Common myeloid progenitor, CD34-positive (primary cell): ENCODE measurements at regions not wholly inside any gene's neighbourhood (a gene's known extent, or its start where the extent isn't known, plus 50 kb on each side); places are given as distances from the start of the nearest gene placed in this dataset.
"Not testable (repeated sequence)": the region's sequence is repeated elsewhere in the genome, so short reads cannot be mapped to it uniquely, and the experiment has no call there.

Experiments
- CTCF ChIA-PET: fragments of 350-600 bp; sonication (Branson Sonifier 250); formaldehyde crosslinking; loops from one replicate; lab custom pipeline; 2021; ENCODE audit warnings: antibody characterized with exemption; lab: Charles Lee
- POLR2A ChIA-PET: fragments of 350-600 bp; sonication (Branson Sonifier 250); formaldehyde crosslinking; loops from one replicate; lab custom pipeline; 2021; ENCODE audit warnings: antibody characterized with exemption; lab: Charles Lee
- DNase-seq, 3 donors: peaks; one replicate each; pipeline versions ENCODE4 v3.0.0 to v3.0.0-alpha.2; 2013
- H3K27ac ChIP-seq, 2 experiments: 1 replicate in 1 of 2; 2 replicates in 1 of 2; pipeline ENCODE4 v1.7.0; 2013; ENCODE audit warnings: inconsistent platforms in 2 of 2, low read length in 2 of 2, mild to moderate bottlenecking in 2 of 2, low read depth in 1 of 2, moderate library complexity in 1 of 2; ENCODE audit not compliant: severe bottlenecking in 2 of 2, insufficient read depth in 1 of 2, poor library complexity in 1 of 2
- H3K27me3 ChIP-seq, 5 experiments: replicated peaks in 2 of 5; 1 replicate in 3 of 5; 2 replicates in 2 of 5; pipeline versions ENCODE4 v1.6.1 to v1.7.0; 2013; ENCODE audit warnings: low read length in 4 of 5, mild to moderate bottlenecking in 2 of 5, moderate library complexity in 2 of 5, inconsistent platforms in 1 of 5; ENCODE audit not compliant: insufficient read depth in 5 of 5, control insufficient read depth in 4 of 5
- H3K36me3 ChIP-seq, 4 experiments: 1 replicate in 2 of 4; 2 replicates in 2 of 4; pipeline versions ENCODE4 v1.6.1 to v1.7.0; 2013; ENCODE audit warnings: low read length in 3 of 4, control low read depth in 1 of 4, mild to moderate bottlenecking in 1 of 4; ENCODE audit not compliant: control insufficient read depth in 4 of 4, insufficient read depth in 4 of 4
- H3K4me1 ChIP-seq, 4 experiments: 1 replicate in 3 of 4; 2 replicates in 1 of 4; pipeline versions ENCODE4 v1.6.1 to v1.7.1; 2013; ENCODE audit warnings: low read length in 3 of 4, mild to moderate bottlenecking in 3 of 4, control low read depth in 1 of 4, inconsistent platforms in 1 of 4, moderate library complexity in 1 of 4; ENCODE audit not compliant: control insufficient read depth in 4 of 4, insufficient read depth in 4 of 4; ENCODE audit errors: control extremely low read depth in 1 of 4
- H3K4me3 ChIP-seq, 7 experiments: 1 replicate in 4 of 7; 2 replicates in 3 of 7; pipeline versions ENCODE4 v1.5.1 to v1.7.0; 2013; ENCODE audit warnings: mild to moderate bottlenecking in 7 of 7, low read length in 6 of 7, moderate library complexity in 6 of 7, inconsistent platforms in 2 of 7, low read depth in 2 of 7, control low read depth in 1 of 7; ENCODE audit not compliant: insufficient read depth in 4 of 7, control insufficient read depth in 1 of 7; ENCODE audit errors: extremely low read depth in 1 of 7
- H3K9me3 ChIP-seq, 5 experiments: 1 replicate in 4 of 5; 2 replicates in 1 of 5; pipeline versions ENCODE4 v1.6.1 to v1.7.1; 2013; ENCODE audit warnings: low read length in 4 of 5, mild to moderate bottlenecking in 2 of 5, inconsistent platforms in 1 of 5, low read depth in 1 of 5, moderate library complexity in 1 of 5; ENCODE audit not compliant: control insufficient read depth in 4 of 5, insufficient read depth in 2 of 5; ENCODE audit errors: control extremely low read depth in 1 of 5
- WGBS: methylation state at CpG from one replicate; pipeline ENCODE4 v1.1.5; 2013; ENCODE audit not compliant: insufficient coverage; 5-methylcytosine and 5-hydroxymethylcytosine counted together

DNA sequence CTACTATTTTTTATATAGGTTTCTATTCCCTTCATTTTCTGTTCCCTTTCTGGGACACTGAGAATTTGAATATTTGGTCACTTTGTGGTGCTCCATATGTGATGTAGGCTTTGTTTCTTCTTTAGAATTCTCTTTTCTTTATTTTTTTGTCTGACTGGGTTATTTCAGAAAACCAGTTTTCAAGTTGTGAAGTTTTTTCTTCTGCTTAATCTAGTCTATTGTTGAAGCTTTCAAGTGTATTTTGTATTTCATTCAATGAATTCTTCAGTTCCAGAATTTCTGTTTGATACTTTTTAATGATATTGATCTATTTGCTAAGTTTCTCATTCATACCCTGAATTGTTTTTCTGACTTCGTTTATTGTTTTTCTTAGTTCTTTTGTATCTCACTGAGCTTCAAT is 96.2 kb upstream of the HAND2 start:
- no peak for DNase-seq
- WGBS, result no CpG with 5 or more reads among the region's 1 CpG
- no peaks in the 10 kb centered on the region for H3K27me3 ChIP-seq
- peaks cover 0 to 24% (median 7%) of the 10 kb centered on the region in 5 experiments for H3K9me3 ChIP-seq
- H3K4me3 ChIP-seq, result no peak overlapping the region
- H3K36me3 ChIP-seq, result no peaks in the 10 kb centered on the region
- no peaks in the 10 kb centered on the region for H3K4me1 ChIP-seq
- no peak overlapping the region for H3K27ac ChIP-seq
- CTCF ChIA-PET, result no interaction called here
- POLR2A ChIA-PET, result no interaction called here

DNA sequence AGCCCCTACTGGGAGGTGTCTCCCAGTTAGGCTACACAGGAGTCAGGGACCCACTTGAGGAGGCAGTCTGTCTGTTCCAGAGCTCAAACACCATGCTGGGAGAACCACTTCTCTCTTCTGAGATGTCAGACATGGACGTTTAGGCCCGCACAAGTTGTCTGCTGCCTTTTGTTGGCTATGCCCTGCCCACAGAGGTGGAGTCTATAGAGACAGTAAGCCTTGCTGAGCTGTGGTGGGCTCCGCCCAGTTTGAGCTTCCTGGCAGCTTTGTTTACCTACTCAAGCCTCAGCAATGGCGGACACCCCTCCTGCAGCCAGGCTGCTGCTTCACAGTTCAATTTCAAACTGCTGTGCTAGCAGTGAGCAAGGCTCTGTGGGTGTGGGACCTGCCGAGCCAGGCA is 88.6 kb upstream of the HAND2 start:
- H3K36me3 ChIP-seq, H3K4me3 ChIP-seq, H3K9me3 ChIP-seq, POLR2A ChIA-PET, H3K27ac ChIP-seq, H3K4me1 ChIP-seq, DNase-seq, H3K27me3 ChIP-seq, CTCF ChIA-PET: not testable (repeated sequence)
- 100% methylated on average over 4 of the region's 5 CpGs for WGBS

DNA sequence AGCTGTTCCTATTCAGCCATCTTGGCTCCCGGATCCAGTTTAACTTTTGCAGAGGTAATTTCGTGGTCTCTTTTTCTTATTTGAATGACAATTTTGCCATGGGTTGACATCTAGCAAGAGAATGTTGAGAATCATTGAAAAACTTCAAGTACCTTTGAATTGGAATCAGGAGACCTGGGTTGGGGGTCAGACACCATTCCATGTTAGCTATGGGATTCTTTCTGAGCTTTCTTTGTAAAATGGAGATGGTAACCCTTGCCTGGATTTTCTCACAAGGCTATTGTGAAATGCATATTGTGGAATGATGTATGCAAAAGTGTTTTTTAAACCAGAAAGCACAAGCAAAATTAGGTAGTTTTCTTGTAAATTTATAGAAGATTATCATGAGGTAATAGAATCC is 79.1 kb upstream of the HAND2 start:
- DNase-seq, result no peak
- Histone ChIP-seq H3K9me3 (no peaks in the 10 kb centered on the region), H3K27me3 (no peaks in the 10 kb centered on the region), H3K4me1 (no peaks in the 10 kb centered on the region), H3K4me3 (no peak overlapping the region), H3K36me3 (no peaks in the 10 kb centered on the region), H3K27ac (no peak overlapping the region)
- CTCF ChIA-PET, result no interaction called here
- 89% methylated on average over 2 of the region's 2 CpGs for WGBS
- POLR2A ChIA-PET, result no interaction called here

GRCh38 chr4:173608632-173609031 is 78.6 kb upstream of the HAND2 start:
- CTCF ChIA-PET, H3K9me3 ChIP-seq, H3K27ac ChIP-seq, DNase-seq, POLR2A ChIA-PET, H3K4me1 ChIP-seq, H3K36me3 ChIP-seq, H3K4me3 ChIP-seq, H3K27me3 ChIP-seq: not testable (repeated sequence)
- WGBS, result 22% methylated on average over 7 of the region's 15 CpGs

DNA sequence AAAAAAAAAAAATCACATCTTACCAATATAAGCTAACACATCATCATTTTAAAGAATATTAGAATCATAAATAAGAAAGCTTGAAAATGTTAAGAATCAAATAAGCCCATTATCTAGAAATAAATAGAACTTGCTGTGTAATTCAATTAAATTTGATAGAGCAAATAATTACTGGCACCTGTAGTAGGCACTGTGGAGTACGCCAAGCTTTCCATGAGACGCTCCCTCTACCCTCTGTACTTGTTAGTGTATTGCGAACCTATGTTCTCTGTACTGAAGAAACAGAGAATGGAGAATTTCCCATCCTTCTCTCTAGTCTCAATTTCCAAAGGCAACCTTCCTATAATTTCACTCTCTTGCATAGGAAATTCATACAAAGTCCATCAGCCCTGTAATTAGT is 61.7 kb upstream of the HAND2 start:
- no peak for DNase-seq
- Histone ChIP-seq H3K9me3 (no peaks in the 10 kb centered on the region), H3K36me3 (no peaks in the 10 kb centered on the region), H3K27me3 (peaks cover 0 to 9% (median 0%) of the 10 kb centered on the region in 5 experiments), H3K4me3 (no peak overlapping the region), H3K4me1 (no peaks in the 10 kb centered on the region), H3K27ac (no peak overlapping the region)
- WGBS, result no CpG with 5 or more reads among the region's 3 CpGs
- ChIA-PET CTCF (no interaction called here), POLR2A (no interaction called here)

- H3K36me3 ChIP-seq, result no peaks in the 10 kb centered on the region
- 100% methylated on average over 4 of the region's 4 CpGs for WGBS
- no peak overlapping the region for H3K4me3 ChIP-seq
- ChIA-PET POLR2A (no interaction called here), CTCF (no interaction called here)
- peaks cover 0 to 9% (median 0%) of the 10 kb centered on the region in 5 experiments for H3K27me3 ChIP-seq
- DNase-seq, result no peak
- H3K9me3 ChIP-seq, result no peaks in the 10 kb centered on the region
- no peaks in the 10 kb centered on the region for H3K4me1 ChIP-seq
- H3K27ac ChIP-seq, result no peak overlapping the region
These were observed 60.7 kb upstream of the HAND2 start for GRCh38 chr4:173590697-173591096.

- H3K27ac ChIP-seq, result no peak overlapping the region
- no peak overlapping the region for H3K4me3 ChIP-seq
- no peaks in the 10 kb centered on the region for H3K9me3 ChIP-seq
- CTCF ChIA-PET, result no interaction called here
- POLR2A ChIA-PET, result no interaction called here
- no peak for DNase-seq
- H3K36me3 ChIP-seq, result no peaks in the 10 kb centered on the region
- 81% methylated on average over 8 of the region's 9 CpGs for WGBS
- H3K27me3 ChIP-seq, result peaks cover 0 to 6% (median 2%) of the 10 kb centered on the region in 5 experiments
- H3K4me1 ChIP-seq, result no peaks in the 10 kb centered on the region
These were observed 56.0 kb upstream of the HAND2 start for GRCh38 chr4:173585876-173586572.
